SK-N-SH treated with all-trans-retinoic acid at 6 μM for 48 hours (cell line): ENCODE measurements at regions not wholly inside any gene's neighbourhood (a gene's known extent, or its start where the extent isn't known, plus 50 kb on each side); places are given as distances from the start of the nearest gene placed in this dataset.
A peak's percentile ranks its signal among the peaks of the same experiment; 100 is the strongest.

Experiments used
- ATAC-seq: fragments of 200-7000 bp; cut with Tn5 transposase; 3 replicates; pipeline ENCODE4 v1.9.1; 2020; ENCODE audit warnings: mild to moderate bottlenecking, moderate library complexity
- ARNTL ChIP-seq: fragments of 450-650 bp; formaldehyde crosslinking; IDR thresholded peaks from 2 replicates; pipeline ENCODE4 v1.5.0; 2020; ENCODE audit warnings: low read depth, mild to moderate bottlenecking, moderate library complexity, borderline replicate concordance
- CREB5 ChIP-seq: fragments of 250-450 bp; sonication (Bioruptor Pico); IDR thresholded peaks from 2 replicates; pipeline ENCODE4 v1.5.1; 2020; ENCODE audit warnings: low read depth, mild to moderate bottlenecking, moderate library complexity
- CSDC2 ChIP-seq: fragments of 250-450 bp; sonication (Bioruptor Pico); IDR thresholded peaks from 2 replicates; pipeline ENCODE4 v1.5.0; 2020; ENCODE audit warnings: mild to moderate bottlenecking, moderate library complexity
- CSRNP3 ChIP-seq: fragments of 250-450 bp; sonication (Bioruptor Pico); IDR thresholded peaks from 2 replicates; pipeline ENCODE4 v1.5.1; 2021; ENCODE audit warnings: mild to moderate bottlenecking, moderate library complexity
- ESRRG ChIP-seq: fragments of 250-450 bp; sonication (Bioruptor Pico); IDR thresholded peaks from 2 replicates; pipeline ENCODE4 v1.6.1; 2021; ENCODE audit warnings: mild to moderate bottlenecking
- ISL1 ChIP-seq: fragments of 250-450 bp; sonication (Bioruptor Pico); IDR thresholded peaks from 2 replicates; pipeline ENCODE4 v2.1.2; 2022; ENCODE audit warnings: mild to moderate bottlenecking, moderate library complexity
- OSR1 ChIP-seq: fragments of 250-450 bp; sonication (Bioruptor Pico); IDR thresholded peaks from 2 replicates; pipeline ENCODE4 v1.8.0; 2022; ENCODE audit warnings: moderate library complexity, mild to moderate bottlenecking, inconsistent platforms
- PATZ1 ChIP-seq: fragments of 250-450 bp; sonication (Bioruptor Pico); IDR thresholded peaks from 2 replicates; pipeline ENCODE4 v1.8.0; 2020; ENCODE audit warnings: mild to moderate bottlenecking, moderate library complexity, borderline replicate concordance
- POU6F1 ChIP-seq: fragments of 250-450 bp; sonication (Bioruptor Pico); IDR thresholded peaks from 2 replicates; pipeline ENCODE4 v1.8.0; 2021; ENCODE audit warnings: low read depth, mild to moderate bottlenecking, moderate library complexity, borderline replicate concordance
- PPARA ChIP-seq: fragments of 250-450 bp; sonication (Bioruptor Pico); IDR thresholded peaks from 2 replicates; pipeline ENCODE4 v1.5.0; 2020; ENCODE audit warnings: mild to moderate bottlenecking, borderline replicate concordance
- RARB ChIP-seq: fragments of 250-450 bp; sonication (Bioruptor Pico); IDR thresholded peaks from 2 replicates; pipeline ENCODE4 v1.8.0; 2021; ENCODE audit warnings: mild to moderate bottlenecking, moderate library complexity
- TCF4 ChIP-seq: fragments of 250-450 bp; sonication (Bioruptor Pico); IDR thresholded peaks from 2 replicates; pipeline ENCODE4 v1.8.0; 2021; ENCODE audit warnings: mild to moderate bottlenecking, moderate library complexity, borderline replicate concordance
- TSHZ2 ChIP-seq: fragments of 250-450 bp; sonication (Bioruptor Pico); IDR thresholded peaks from 2 replicates; pipeline ENCODE4 v1.5.0; 2020; ENCODE audit warnings: mild to moderate bottlenecking, moderate library complexity
- ZC3H10 ChIP-seq: fragments of 250-450 bp; sonication (Bioruptor Pico); IDR thresholded peaks from 2 replicates; pipeline ENCODE4 v1.5.1; 2021; ENCODE audit warnings: mild to moderate bottlenecking, moderate library complexity
- ZFP3 ChIP-seq: fragments of 250-450 bp; sonication (Bioruptor Pico); IDR thresholded peaks from 2 replicates; pipeline ENCODE4 v1.5.0; 2020; ENCODE audit warnings: mild to moderate bottlenecking, moderate library complexity
- ZNF70 ChIP-seq: fragments of 450-650 bp; formaldehyde crosslinking; IDR thresholded peaks from 2 replicates; pipeline ENCODE4 v1.5.0; 2020; ENCODE audit warnings: mild to moderate bottlenecking, moderate library complexity

GRCh38 chrX:38999967-39000745 lies 198.9 kb downstream of the MID1IP1 start:
- ATAC-seq: no peak; the same call in 2 of the 3 replicates
- no peak for TF ChIP-seq ISL1 (CRISPR knock-in tag)
- no peak for TF ChIP-seq TSHZ2 (CRISPR knock-in tag)
- TF ChIP-seq PPARA (CRISPR knock-in tag): no peak
- no peak for TF ChIP-seq PATZ1 (CRISPR knock-in tag)
- no peak for TF ChIP-seq OSR1 (CRISPR knock-in tag)
- no peak for TF ChIP-seq ESRRG

GRCh38 chrX:39000802-39001201 lies 199.5 kb downstream of the MID1IP1 start:
- TF ChIP-seq TCF4: peak; percentile 90
- no peak for TF ChIP-seq CSRNP3
- no peak for ATAC-seq

GRCh38 chrX:39002466-39002865 lies 201.2 kb downstream of the MID1IP1 start:
- TF ChIP-seq PPARA (CRISPR knock-in tag): no peak
- no peak for TF ChIP-seq CSDC2
- no peak for TF ChIP-seq ZFP3 (CRISPR knock-in tag)
- no peak for TF ChIP-seq CREB5
- TF ChIP-seq ZC3H10: no peak
- TF ChIP-seq CSRNP3: no peak
- TF ChIP-seq TSHZ2 (CRISPR knock-in tag): no peak
- no peak for TF ChIP-seq RARB
- no peak for TF ChIP-seq OSR1 (CRISPR knock-in tag)
- TF ChIP-seq POU6F1: no peak
- TF ChIP-seq ISL1 (CRISPR knock-in tag): no peak
- no peak for TF ChIP-seq PATZ1 (CRISPR knock-in tag)
- no peak for TF ChIP-seq ZNF70 (CRISPR knock-in tag)
- no peak for TF ChIP-seq ARNTL (CRISPR knock-in tag)
- TF ChIP-seq, all 23 proteins: peak for 0
- no peak for ATAC-seq
